Activated naive CD8-positive, alpha-beta T cell treated with anti-CD3 and anti-CD28 coated beads, Interleukin-2, amount 50 U/mL, for 24 hours (primary cell): ENCODE measurements at regions not wholly inside any gene's neighbourhood (a gene's known extent, or its start where the extent isn't known, plus 50 kb on each side); places are given as distances from the start of the nearest gene placed in this dataset.

Source experiments
- ATAC-seq: fragments of 150-1000 bp; cut with Tn5 transposase; one replicate; pipeline ENCODE4 v1.10.0; 2021
- DNase-seq: peaks from one replicate; pipeline ENCODE4 v3.0.0; 2021
- H3K27ac Mint-ChIP-seq: one replicate; pipeline ENCODE4 v1.8.0; 2021; ENCODE audit warnings: mild to moderate bottlenecking, mixed read lengths
- H3K27me3 Mint-ChIP-seq: one replicate; pipeline ENCODE4 v1.8.0; 2021; ENCODE audit warnings: mixed read lengths
- H3K36me3 Mint-ChIP-seq: one replicate; pipeline ENCODE4 v1.8.0; 2021; ENCODE audit warnings: low read depth, mixed read lengths
- H3K4me1 Mint-ChIP-seq: one replicate; pipeline ENCODE4 v1.8.0; 2021; ENCODE audit warnings: mixed read lengths
- H3K4me3 Mint-ChIP-seq: one replicate; pipeline ENCODE4 v1.8.0; 2021; ENCODE audit warnings: mild to moderate bottlenecking, moderate library complexity, mixed read lengths
- H3K9me3 Mint-ChIP-seq: one replicate; pipeline ENCODE4 v1.8.0; 2021; ENCODE audit warnings: mixed read lengths

DNA sequence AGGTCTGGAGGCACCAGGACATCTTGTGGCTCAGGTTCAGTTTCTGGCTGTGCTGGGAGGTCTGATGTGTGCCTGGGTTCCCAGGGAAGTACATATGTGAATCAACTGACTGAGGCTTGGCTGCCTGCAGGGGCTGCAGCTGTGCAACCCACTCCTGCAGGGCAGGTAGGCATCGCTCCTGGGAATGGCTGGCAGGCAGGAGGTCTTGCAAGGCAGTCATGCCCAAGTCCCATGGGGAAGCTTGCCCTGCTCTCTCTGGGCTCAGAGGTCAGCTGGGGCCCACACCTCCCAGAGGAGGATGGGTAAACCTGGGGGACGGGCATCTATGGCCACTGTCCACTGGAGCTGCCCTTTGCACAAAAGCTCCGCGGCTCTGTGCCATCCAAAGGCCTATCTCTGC is 1141.8 kb downstream of the SLITRK1 start:
- H3K36me3 Mint-ChIP-seq = no peaks in the 10 kb centered on the region
- DNase-seq (no peak), ATAC-seq (no peak)
- peaks cover 19% of the 10 kb centered on the region for H3K9me3 Mint-ChIP-seq
- H3K27me3 Mint-ChIP-seq = no peaks in the 10 kb centered on the region
- H3K27ac Mint-ChIP-seq = no peak overlapping the region
- H3K4me3 Mint-ChIP-seq = no peak overlapping the region
- H3K4me1 Mint-ChIP-seq = no peaks in the 10 kb centered on the region

DNA sequence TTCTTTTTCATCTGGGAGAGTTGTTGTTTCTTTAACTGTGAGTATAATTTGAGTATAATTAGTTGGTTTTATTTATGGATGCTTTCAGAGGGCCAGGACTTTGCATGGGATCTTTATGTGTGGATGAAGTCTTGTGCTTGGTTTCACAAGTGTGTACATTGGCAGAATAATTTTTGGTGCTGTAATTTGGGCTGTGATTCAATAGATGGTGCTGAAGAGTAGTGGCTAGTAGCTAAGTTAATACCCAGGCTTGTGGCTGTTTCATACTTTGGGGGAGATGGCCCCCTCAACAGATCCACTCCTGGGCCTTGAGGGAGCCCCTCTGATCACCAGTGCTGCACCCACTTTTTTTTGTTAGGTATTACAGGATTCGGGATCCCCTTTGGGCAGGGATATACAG is 1142.4 kb downstream of the SLITRK1 start:
- Mint-ChIP-seq H3K4me1 (no peaks in the 10 kb centered on the region), H3K36me3 (no peaks in the 10 kb centered on the region), H3K27me3 (no peaks in the 10 kb centered on the region), H3K9me3 (peaks cover 19% of the 10 kb centered on the region), H3K4me3 (no peak overlapping the region), H3K27ac (no peak overlapping the region)
- ATAC-seq (no peak), DNase-seq (no peak)

DNA sequence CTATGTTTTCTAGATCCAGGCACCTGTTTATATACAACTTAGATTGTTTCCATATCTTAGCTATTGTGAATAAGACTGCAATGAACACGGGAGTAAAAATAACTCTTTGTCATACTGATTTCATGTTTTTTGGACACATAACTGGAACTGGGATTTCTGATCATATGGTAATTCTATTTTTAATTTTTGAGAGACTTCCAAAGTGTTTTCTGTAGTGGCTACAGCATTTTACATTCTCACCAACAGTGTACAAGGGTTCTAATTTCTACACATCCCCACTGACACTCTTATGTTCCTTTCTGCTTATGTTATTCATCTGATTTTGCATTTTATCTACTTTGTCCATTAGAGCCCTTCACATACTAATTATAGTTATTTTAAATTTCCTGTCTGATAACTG is 1152.9 kb downstream of the SLITRK1 start:
- Mint-ChIP-seq H3K4me3 (no peak overlapping the region), H3K27me3 (no peaks in the 10 kb centered on the region), H3K4me1 (no peaks in the 10 kb centered on the region), H3K9me3 (peaks cover 10% of the 10 kb centered on the region), H3K36me3 (no peaks in the 10 kb centered on the region), H3K27ac (no peak overlapping the region)
- no peak for DNase-seq
- ATAC-seq = no peak

DNA sequence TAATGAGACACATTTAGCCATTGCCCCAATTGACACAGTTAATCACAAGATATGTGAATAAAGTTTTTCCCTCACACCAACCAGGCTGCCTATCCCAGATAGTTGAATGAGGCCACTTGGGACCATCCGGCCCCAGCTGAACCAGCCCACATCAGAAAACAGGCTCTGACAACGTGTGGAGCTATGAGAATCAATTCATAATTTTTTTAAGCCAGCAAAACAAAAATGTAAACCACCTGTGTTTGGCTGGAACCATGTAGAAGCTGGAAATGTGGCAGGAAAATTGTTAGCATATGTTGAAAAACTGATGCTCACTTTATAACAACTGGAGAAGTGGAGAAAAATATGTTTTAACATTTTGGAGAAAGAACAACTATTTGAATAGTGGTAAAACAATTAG is 1161.3 kb downstream of the SLITRK1 start:
- no peak overlapping the region for H3K4me3 Mint-ChIP-seq

DNA sequence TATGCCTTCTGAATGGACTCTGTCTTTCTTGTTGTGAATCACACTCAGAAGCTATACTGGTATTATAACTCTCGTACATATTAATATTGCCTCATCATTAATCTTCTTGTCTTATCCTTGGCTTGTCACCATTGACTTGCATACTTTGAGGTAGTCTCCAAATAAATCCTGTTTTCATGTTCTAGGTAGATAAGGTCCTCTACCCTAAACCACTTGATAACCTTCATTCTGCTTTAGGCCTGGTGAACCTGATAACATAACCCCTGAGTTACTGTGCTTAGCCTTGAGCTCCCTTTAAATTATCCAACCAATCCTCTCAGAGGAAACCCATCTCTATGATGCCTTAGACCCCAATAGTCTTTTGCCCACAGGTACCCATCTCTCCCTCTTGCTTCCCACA is 1162.3 kb downstream of the SLITRK1 start:
- no peaks in the 10 kb centered on the region for H3K27me3 Mint-ChIP-seq
- H3K4me1 Mint-ChIP-seq = no peaks in the 10 kb centered on the region
- no peaks in the 10 kb centered on the region for H3K9me3 Mint-ChIP-seq
- DNase-seq = no peak
- H3K4me3 Mint-ChIP-seq = no peak overlapping the region
- no peak for ATAC-seq
- H3K27ac Mint-ChIP-seq = no peak overlapping the region
- no peaks in the 10 kb centered on the region for H3K36me3 Mint-ChIP-seq

More for the DNA sequence above, 1161.3 kb downstream of the SLITRK1 start:
- ATAC-seq (no peak), DNase-seq (no peak)
- H3K4me1 Mint-ChIP-seq = no peaks in the 10 kb centered on the region
- H3K36me3 Mint-ChIP-seq = no peaks in the 10 kb centered on the region
- H3K27ac Mint-ChIP-seq = no peak overlapping the region
- H3K27me3 Mint-ChIP-seq = no peaks in the 10 kb centered on the region
- no peaks in the 10 kb centered on the region for H3K9me3 Mint-ChIP-seq

DNA sequence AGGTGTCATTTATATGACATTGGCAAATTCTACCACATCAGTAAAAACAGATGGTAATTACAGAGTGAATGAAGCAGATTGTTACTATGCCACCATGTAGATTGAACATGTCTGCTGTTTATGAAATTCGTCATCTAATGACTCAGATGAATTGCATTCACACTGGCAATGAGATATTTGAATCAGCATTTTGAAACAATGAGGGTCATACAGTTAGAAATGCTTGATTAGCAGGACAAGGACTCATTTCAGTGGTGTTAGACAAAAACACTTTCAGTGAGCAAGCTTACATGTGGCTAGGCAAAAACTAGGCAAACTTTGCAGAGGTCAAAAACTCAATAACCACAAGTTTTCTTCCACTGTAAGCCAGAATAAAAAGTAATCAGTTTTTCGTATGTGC is 1165.0 kb downstream of the SLITRK1 start:
- no peak overlapping the region for H3K4me3 Mint-ChIP-seq
- H3K27me3 Mint-ChIP-seq = no peaks in the 10 kb centered on the region
- H3K4me1 Mint-ChIP-seq = no peaks in the 10 kb centered on the region
- DNase-seq = no peak
- H3K27ac Mint-ChIP-seq = no peak overlapping the region
- H3K36me3 Mint-ChIP-seq = no peaks in the 10 kb centered on the region
- ATAC-seq = no peak
- H3K9me3 Mint-ChIP-seq = no peaks in the 10 kb centered on the region

DNA sequence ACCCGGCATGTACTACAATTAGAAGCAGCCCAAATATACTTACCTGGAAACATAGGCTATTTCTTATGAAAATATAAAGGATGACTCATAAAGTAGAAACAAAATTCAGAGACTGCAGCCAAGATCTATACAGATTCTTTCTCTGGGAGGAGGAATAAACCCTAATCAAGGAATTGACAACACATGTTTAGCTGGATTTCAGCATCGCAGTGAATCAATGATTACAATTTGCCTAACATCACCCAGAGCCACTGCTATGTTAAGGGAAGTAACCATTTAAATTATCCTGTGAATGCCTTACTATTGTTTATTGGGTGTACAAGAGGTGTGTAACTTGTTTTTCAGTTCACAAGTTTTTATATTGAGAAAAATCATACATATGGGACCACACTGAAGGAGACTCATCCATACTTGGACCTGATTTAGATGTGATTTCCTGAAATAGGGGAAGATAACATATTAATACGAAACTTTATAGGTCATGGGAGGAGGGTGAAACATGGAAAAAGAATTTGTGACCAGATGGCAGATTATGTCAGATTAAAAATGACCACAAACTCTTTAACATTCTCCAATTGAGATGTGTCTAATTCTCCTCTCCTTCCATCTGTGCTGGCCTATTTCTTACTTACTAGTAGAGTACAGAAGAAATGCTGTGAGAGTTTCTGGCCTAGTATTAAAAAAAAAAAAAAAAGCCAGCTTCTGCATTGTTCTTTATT is 1168.4 kb downstream of the SLITRK1 start:
- Mint-ChIP-seq H3K9me3 (peaks cover 4% of the 10 kb centered on the region), H3K4me3 (no peak overlapping the region), H3K4me1 (no peaks in the 10 kb centered on the region), H3K27me3 (no peaks in the 10 kb centered on the region), H3K36me3 (no peaks in the 10 kb centered on the region), H3K27ac (no peak overlapping the region)
- ATAC-seq = no peak
- DNase-seq = no peak

DNA sequence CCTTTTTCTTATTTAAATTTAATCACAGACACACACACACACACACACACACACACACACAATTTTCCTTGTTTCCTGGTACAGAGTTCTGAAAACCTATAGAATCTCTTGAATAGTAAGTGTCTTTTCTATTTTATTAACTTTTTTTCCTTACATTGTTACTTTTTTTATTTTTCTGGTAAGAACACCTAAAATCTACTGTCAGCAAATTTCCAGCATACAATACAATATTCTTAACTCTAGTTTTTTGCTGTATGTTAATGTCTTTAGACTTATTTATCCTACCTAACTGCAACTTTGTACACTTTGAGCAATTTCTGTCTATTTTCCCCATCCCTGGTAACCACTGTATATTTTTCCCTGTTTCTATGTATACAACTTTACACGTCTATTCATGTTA is 1179.8 kb downstream of the SLITRK1 start:
- no peak for ATAC-seq
- Mint-ChIP-seq H3K4me3 (no peak overlapping the region), H3K4me1 (no peaks in the 10 kb centered on the region), H3K27ac (no peak overlapping the region), H3K27me3 (no peaks in the 10 kb centered on the region), H3K36me3 (no peaks in the 10 kb centered on the region), H3K9me3 (peaks cover 11% of the 10 kb centered on the region)
- DNase-seq = no peak

DNA sequence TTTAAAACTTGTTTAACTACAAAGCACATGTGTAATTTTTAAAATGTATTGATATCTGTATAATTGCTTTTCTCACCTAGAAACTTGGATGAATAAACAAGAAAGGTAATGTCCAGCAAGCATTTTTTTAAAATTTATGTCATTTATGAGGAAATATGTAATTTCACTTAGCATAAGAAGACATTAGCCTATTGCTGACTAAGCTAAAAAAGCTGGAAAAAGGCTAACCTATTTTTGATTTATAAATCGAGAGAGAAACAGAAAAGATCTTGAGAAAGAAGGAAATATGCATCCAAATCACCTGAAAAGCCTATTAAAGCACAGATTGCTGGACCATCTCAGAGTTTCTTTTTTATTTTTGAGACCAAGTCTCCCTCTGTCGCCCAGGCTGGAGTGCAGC is 1181.3 kb downstream of the SLITRK1 start:
- Mint-ChIP-seq H3K36me3 (no peaks in the 10 kb centered on the region), H3K4me1 (no peaks in the 10 kb centered on the region), H3K9me3 (peaks cover 6% of the 10 kb centered on the region), H3K27me3 (no peaks in the 10 kb centered on the region), H3K27ac (no peak overlapping the region), H3K4me3 (no peak overlapping the region)
- ATAC-seq (no peak), DNase-seq (no peak)

DNA sequence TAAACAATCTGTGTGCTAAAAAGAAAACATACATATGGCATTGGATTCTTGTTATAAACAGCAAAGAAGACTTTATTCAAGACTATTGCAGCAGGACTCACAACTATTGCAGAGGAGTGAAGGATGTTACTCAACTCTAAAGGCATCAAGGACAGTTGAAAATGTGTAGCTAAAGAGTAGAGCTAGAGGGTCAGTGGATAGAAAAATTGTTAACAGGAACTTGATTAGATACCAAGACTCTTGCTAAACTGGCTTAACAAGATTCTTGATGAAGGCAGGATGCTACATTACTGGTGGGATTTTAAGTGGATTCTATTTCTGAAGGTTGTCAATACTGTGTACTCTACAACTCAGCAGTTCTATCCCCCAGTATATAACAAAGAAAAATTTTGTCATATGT is 1183.3 kb downstream of the SLITRK1 start:
- H3K27ac Mint-ChIP-seq = no peak overlapping the region
- no peaks in the 10 kb centered on the region for H3K4me1 Mint-ChIP-seq
- H3K27me3 Mint-ChIP-seq = peaks cover under 1% of the 10 kb centered on the region
- H3K36me3 Mint-ChIP-seq = no peaks in the 10 kb centered on the region
- DNase-seq (no peak), ATAC-seq (no peak)
- no peaks in the 10 kb centered on the region for H3K9me3 Mint-ChIP-seq
- no peak overlapping the region for H3K4me3 Mint-ChIP-seq

DNA sequence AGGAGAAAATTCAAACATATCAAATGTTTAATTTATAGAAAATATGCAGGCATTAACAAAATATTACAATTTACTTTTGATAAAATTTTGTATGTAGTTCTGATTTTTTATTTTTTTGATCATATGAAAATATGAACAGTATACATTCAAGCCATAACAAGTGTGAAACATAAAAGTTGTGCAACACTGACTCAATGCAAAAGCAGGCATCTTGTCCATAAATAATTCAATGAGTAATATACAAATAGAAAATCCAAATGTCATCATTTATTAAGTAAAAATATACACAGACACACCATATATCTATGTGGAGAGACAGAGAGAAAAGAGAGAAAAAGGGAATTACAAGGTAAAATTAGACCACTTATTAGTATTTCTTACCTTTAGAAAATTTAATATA is 1183.9 kb downstream of the SLITRK1 start:
- H3K36me3 Mint-ChIP-seq = no peaks in the 10 kb centered on the region
- peaks cover 2% of the 10 kb centered on the region for H3K27me3 Mint-ChIP-seq
- H3K4me3 Mint-ChIP-seq = no peak overlapping the region
- ATAC-seq = no peak
- DNase-seq = no peak
- no peak overlapping the region for H3K27ac Mint-ChIP-seq
- H3K4me1 Mint-ChIP-seq = no peaks in the 10 kb centered on the region
- no peaks in the 10 kb centered on the region for H3K9me3 Mint-ChIP-seq

DNA sequence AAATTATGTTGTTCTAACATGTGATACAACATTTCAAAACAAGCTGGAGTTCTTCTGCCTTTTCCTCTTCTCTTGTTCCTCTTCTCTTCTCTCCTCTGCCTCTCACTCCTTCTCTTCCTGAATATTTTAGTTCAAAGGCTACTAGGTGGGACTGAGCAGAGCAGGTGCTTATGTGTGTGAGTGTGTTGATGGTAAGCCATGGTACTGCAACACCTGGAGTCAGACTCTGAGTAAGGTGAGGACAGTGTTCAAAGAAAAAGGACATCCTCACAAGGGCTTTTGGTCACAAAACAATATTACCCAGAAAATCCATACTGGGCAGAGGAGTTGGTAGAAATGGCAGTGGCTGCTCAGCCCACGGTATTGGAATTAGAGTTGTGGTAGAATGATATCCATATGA is 1188.7 kb downstream of the SLITRK1 start:
- Mint-ChIP-seq H3K4me1 (peaks cover 10% of the 10 kb centered on the region), H3K27ac (no peak overlapping the region), H3K4me3 (no peak overlapping the region), H3K36me3 (no peaks in the 10 kb centered on the region), H3K27me3 (peaks cover 2% of the 10 kb centered on the region), H3K9me3 (no peaks in the 10 kb centered on the region)
- ATAC-seq (no peak), DNase-seq (no peak)

DNA sequence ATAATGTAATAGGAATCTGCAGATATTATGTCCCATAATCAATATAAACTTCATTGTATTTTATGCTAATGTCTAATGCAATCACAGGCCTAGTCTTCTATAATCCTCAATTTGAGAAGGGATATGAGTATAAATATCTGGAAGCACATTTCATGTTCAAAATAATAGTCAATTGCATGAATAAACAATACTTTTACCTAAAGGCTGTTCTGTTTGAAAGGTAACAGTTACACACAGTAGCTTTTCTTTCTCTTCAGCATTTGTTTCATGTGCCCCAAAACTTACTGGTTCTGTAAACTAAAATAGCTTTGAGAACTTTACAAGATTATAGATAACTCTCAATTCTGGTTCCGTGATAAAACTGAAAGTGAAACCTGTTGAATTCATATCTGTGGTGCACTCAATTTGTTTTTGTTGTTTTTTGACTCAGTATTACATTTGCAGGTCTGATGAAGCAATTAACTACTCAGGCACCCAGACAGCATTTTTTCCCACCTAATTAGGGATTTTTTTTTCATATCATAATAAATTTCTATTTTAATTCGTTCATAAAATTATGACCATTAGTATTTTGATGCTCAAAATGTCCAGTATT is 1193.8 kb downstream of the SLITRK1 start:
- ATAC-seq (peak; percentile 46), DNase-seq (no peak)
- H3K4me3 Mint-ChIP-seq = peak overlapping the region; percentile 61
- H3K27me3 Mint-ChIP-seq = no peaks in the 10 kb centered on the region
- no peaks in the 10 kb centered on the region for H3K9me3 Mint-ChIP-seq
- H3K36me3 Mint-ChIP-seq = no peaks in the 10 kb centered on the region
- peaks cover 20% of the 10 kb centered on the region for H3K4me1 Mint-ChIP-seq
- H3K27ac Mint-ChIP-seq = no peak overlapping the region

DNA sequence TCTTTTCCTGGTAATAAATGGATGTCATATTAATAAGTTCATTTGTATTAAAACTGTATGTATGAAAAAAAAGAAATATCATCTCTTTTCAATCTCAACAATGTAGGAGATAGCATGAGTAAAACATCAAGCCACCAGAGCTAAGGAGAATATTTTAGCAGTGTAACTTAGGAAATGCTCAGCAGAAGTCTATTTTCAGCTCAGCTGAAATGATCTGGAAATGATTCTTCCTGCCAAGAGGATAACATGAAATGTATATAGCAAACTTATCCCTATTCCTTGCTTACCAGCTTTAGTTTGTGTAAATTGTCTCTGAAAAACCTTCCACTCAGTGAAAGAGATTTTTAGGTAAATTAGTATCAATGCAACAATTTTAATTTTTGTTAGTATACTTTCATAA is 1194.4 kb downstream of the SLITRK1 start:
- no peak overlapping the region for H3K4me3 Mint-ChIP-seq
- peaks cover 20% of the 10 kb centered on the region for H3K4me1 Mint-ChIP-seq
- H3K9me3 Mint-ChIP-seq = no peaks in the 10 kb centered on the region
- no peak for ATAC-seq
- no peaks in the 10 kb centered on the region for H3K36me3 Mint-ChIP-seq
- no peaks in the 10 kb centered on the region for H3K27me3 Mint-ChIP-seq
- no peak overlapping the region for H3K27ac Mint-ChIP-seq
- DNase-seq = no peak

DNA sequence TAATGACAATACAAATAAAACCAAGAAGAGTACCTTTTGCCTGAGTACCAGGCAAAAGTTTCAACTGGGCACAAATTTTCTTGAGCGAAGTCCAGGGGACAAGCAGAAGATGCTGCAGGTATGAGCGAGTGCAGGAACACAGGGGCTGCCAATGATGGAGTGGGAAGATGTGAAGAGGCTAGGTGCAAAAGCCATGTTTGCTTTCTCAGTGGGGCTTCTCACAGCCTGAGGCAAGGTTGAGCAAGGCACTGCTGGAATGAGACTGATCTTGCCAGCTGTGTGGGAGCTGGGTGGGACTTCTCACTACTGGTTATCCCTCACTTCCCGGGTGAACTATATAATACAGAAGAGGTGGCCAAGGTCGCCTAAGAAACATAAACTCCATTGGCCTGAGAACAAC is 1200.7 kb downstream of the SLITRK1 start:
- H3K4me3 Mint-ChIP-seq = no peak overlapping the region
- no peak for ATAC-seq
- no peaks in the 10 kb centered on the region for H3K9me3 Mint-ChIP-seq

DNA sequence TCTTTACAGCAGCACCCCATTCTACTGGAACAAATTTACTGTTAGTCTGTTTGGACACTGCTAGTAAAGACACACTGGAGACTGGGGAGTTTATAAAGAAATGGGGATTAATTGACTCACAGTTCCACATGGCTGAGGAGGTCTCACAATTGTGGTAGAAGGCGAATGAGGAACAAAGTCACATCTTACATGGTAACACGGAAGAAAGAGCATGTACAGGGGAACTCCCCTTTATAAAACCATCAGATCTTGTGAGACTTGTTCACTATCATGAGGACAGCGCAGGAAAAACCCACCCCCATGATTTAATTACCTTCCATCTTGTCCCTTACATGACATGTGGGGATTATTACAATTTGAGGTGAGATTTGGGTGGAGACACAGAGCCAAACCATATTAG is 1204.2 kb downstream of the SLITRK1 start:
- H3K4me3 Mint-ChIP-seq = no peak overlapping the region
- H3K27ac Mint-ChIP-seq = no peak overlapping the region
- no peak for DNase-seq
- no peak for ATAC-seq
- no peaks in the 10 kb centered on the region for H3K36me3 Mint-ChIP-seq
- H3K4me1 Mint-ChIP-seq = no peaks in the 10 kb centered on the region
- H3K27me3 Mint-ChIP-seq = no peaks in the 10 kb centered on the region
- no peaks in the 10 kb centered on the region for H3K9me3 Mint-ChIP-seq

More for the DNA sequence above, 1200.7 kb downstream of the SLITRK1 start:
- no peaks in the 10 kb centered on the region for H3K27me3 Mint-ChIP-seq
- H3K4me1 Mint-ChIP-seq = no peaks in the 10 kb centered on the region
- no peaks in the 10 kb centered on the region for H3K36me3 Mint-ChIP-seq
- DNase-seq = no peak
- H3K27ac Mint-ChIP-seq = no peak overlapping the region
